Mesothelial cell of epicardium (in vitro differentiated cells): ENCODE measurements at regions not wholly inside any gene's neighbourhood (a gene's known extent, or its start where the extent isn't known, plus 50 kb on each side); places are given as distances from the start of the nearest gene placed in this dataset.

Experiments
- DNase-seq, 2 experiments: peaks; one replicate each; pipeline ENCODE4 v3.0.0; 2021; ENCODE audit warnings: low spot score in 2 of 2; ENCODE audit not compliant: unreplicated experiment in 2 of 2
- H3K27ac Mint-ChIP-seq: 2 replicates; pipeline ENCODE4 v1.8.0; 2021; ENCODE audit warnings: mixed read lengths
- H3K27me3 Mint-ChIP-seq: 2 replicates; pipeline ENCODE4 v1.8.0; 2021; ENCODE audit warnings: low read depth, mixed read lengths
- H3K36me3 Mint-ChIP-seq: 2 replicates; pipeline ENCODE4 v1.8.0; 2021; ENCODE audit warnings: mixed read lengths
- H3K4me1 Mint-ChIP-seq: 2 replicates; pipeline ENCODE4 v1.8.0; 2021; ENCODE audit warnings: mixed read lengths
- H3K4me3 Mint-ChIP-seq: 2 replicates; pipeline ENCODE4 v1.8.0; 2021; ENCODE audit warnings: mild to moderate bottlenecking, moderate library complexity, mixed read lengths
- H3K9me3 Mint-ChIP-seq: 2 replicates; pipeline ENCODE4 v1.8.0; 2021; ENCODE audit warnings: mixed read lengths
- CTCF ChIP-seq: fragments of 200-600 bp; sonication (generic); IDR thresholded peaks from one replicate; pipeline ENCODE4 v1.5.0; 2021; ENCODE audit warnings: antibody characterized with exemption; ENCODE audit not compliant: unreplicated experiment

DNA sequence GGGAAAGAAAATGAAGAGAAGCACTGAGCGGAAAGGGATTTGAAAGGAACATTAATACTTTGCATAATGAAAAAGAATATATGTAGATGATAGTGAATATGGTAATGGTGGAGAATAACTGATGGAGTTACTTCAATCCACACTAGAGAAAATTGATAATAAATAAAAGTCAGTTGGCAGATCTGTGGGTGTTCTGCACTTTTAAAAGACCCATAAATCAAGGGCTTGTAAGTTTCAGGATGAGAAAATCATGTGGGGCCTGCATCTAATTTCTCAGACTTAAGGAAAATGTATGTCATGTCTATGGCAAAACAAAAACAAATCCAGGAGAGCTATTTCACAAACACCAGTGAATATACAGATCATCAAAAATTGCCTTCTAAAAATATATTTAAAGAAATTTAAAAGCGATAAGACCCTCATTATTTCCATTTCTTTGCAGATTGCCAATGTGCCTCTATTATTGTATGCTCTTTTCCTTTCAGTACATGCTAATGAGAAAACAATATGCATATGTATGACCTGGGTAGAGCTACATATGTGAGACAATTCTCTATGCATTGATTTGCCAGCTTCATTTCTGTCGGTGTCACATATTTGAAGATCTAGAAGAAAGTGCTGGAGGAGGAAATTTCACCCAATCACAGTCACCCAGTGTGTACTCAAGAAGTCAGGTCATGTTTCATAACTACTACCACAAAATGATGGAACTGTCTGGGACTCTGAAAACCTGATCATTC, 269.9 kb upstream of the PDZRN3 start:
- Mint-ChIP-seq H3K36me3 (no peaks in the 10 kb centered on the region), H3K4me1 (no peaks in the 10 kb centered on the region), H3K4me3 (no peak overlapping the region), H3K27ac (no peak overlapping the region), H3K9me3 (no peaks in the 10 kb centered on the region), H3K27me3 (peaks cover 13% of the 10 kb centered on the region)
- no peak for DNase-seq
- no peak for TF ChIP-seq CTCF

- Mint-ChIP-seq H3K36me3 (no peaks in the 10 kb centered on the region), H3K4me1 (no peaks in the 10 kb centered on the region), H3K27ac (no peak overlapping the region), H3K27me3 (peaks cover 13% of the 10 kb centered on the region), H3K9me3 (no peaks in the 10 kb centered on the region), H3K4me3 (no peak overlapping the region)
- no peak for DNase-seq
- no peak for TF ChIP-seq CTCF
Observed at GRCh38 chr3:73893089-73893488, 268.3 kb upstream of the PDZRN3 start.

- H3K36me3 Mint-ChIP-seq: no peaks in the 10 kb centered on the region
- H3K27me3 Mint-ChIP-seq: peaks cover 2% of the 10 kb centered on the region
- no peak for DNase-seq
- no peaks in the 10 kb centered on the region for H3K4me1 Mint-ChIP-seq
- no peaks in the 10 kb centered on the region for H3K9me3 Mint-ChIP-seq
- no peak for TF ChIP-seq CTCF
- H3K4me3 Mint-ChIP-seq: no peak overlapping the region
- no peak overlapping the region for H3K27ac Mint-ChIP-seq
Observed at GRCh38 chr3:73885862-73886261, 261.1 kb upstream of the PDZRN3 start.

DNA sequence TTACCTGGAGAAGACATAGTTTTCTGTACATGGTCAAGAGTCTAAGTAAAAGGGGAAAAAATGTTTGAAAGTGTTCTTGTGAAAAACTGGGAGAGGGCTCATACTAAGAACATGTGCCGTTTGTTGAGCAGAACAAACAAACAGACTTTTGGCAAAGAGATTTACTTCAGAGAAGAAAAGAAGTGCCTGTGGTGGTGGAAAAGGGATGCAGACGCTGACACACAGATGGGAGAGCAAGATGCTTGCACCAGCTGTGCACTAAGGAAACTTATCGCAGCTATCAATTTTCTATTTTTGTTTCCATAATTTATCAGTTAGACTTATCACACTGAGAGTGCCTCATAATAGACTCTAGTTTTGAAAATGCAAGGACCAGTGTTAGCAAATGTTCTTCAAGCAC, 259.6 kb upstream of the PDZRN3 start:
- no peaks in the 10 kb centered on the region for H3K36me3 Mint-ChIP-seq
- no peak for TF ChIP-seq CTCF
- no peak overlapping the region for H3K27ac Mint-ChIP-seq
- H3K4me1 Mint-ChIP-seq: no peaks in the 10 kb centered on the region
- peaks cover 2% of the 10 kb centered on the region for H3K27me3 Mint-ChIP-seq
- H3K9me3 Mint-ChIP-seq: no peaks in the 10 kb centered on the region
- no peak for DNase-seq
- no peak overlapping the region for H3K4me3 Mint-ChIP-seq

- Mint-ChIP-seq H3K36me3 (no peaks in the 10 kb centered on the region), H3K4me1 (no peaks in the 10 kb centered on the region), H3K4me3 (no peak overlapping the region), H3K27me3 (peaks cover 2% of the 10 kb centered on the region), H3K27ac (no peak overlapping the region), H3K9me3 (no peaks in the 10 kb centered on the region)
- TF ChIP-seq CTCF: no peak
- no peak for DNase-seq
Observed at GRCh38 chr3:73883497-73883896, 258.8 kb upstream of the PDZRN3 start.
